ENCODE measurements at regions not wholly inside any gene's neighbourhood (a gene's known extent, or its start where the extent isn't known, plus 50 kb on each side); places are given as distances from the start of the nearest gene placed in this dataset.

- Histone ChIP-seq H3K27me3 (ENCODE audit: control insufficient read depth in 1 of 2, insufficient read depth in 2 of 2, low read length in 2 of 2) (peaks cover 0 to 19% of the 10 kb centered on the region in 2 experiments; a peak in 2 of 5 replicates), H3K9ac (ENCODE audit: insufficient read depth, low read depth, low read length) (no peak overlapping the region), H3K4me3 (replicated peaks in 1 of 3; ENCODE audit: insufficient read depth in 1 of 3, low read depth in 2 of 3, low read length in 3 of 3) (no peak overlapping the region), H3K36me3 (replicated peaks in 1 of 2; ENCODE audit: control insufficient read depth in 1 of 2, insufficient read depth in 2 of 2, low read length in 2 of 2) (no peaks in the 10 kb centered on the region), H3K4me1 (ENCODE audit: insufficient read depth, low read length) (no peaks in the 10 kb centered on the region), H3K4me2 (ENCODE audit: low read depth, low read length) (no peak overlapping the region), H4K20me1 (ENCODE audit: insufficient read depth, low read length) (no peaks in the 10 kb centered on the region), H3K79me2 (ENCODE audit: insufficient read depth, low read length) (no peaks in the 10 kb centered on the region), H3K27ac (ENCODE audit: extremely low read length, insufficient read depth, low read length) (no peak overlapping the region), H3K9me3 (ENCODE audit: low read length) (no peaks in the 10 kb centered on the region), H2AFZ (ENCODE audit: low read length) (no peak overlapping the region)
- POLR2A ChIA-PET, result no interaction called here
- TF ChIP-seq FOSL1 (CRISPR knock-in tag; IDR thresholded peaks at IDR 0.05; ENCODE audit: borderline replicate concordance) (no peak), ZNF563 (CRISPR knock-in tag; IDR thresholded peaks at IDR 0.05) (no peak), GLI4 (CRISPR knock-in tag; IDR thresholded peaks at IDR 0.05; ENCODE audit: borderline replicate concordance) (no peak), RBM22 (optimal IDR thresholded peaks at IDR 0.05; ENCODE audit: low read length) (no peak), ZMYM4 (CRISPR knock-in tag; IDR thresholded peaks at IDR 0.05) (no peak), ZNF713 (CRISPR knock-in tag; IDR thresholded peaks at IDR 0.05) (no peak), IKZF1 (IDR thresholded peaks at IDR 0.05) (no peak), ZNF121 (CRISPR knock-in tag; IDR thresholded peaks at IDR 0.05) (no peak), ZNF12 (CRISPR knock-in tag; IDR thresholded peaks at IDR 0.05) (no peak), SMAD9 (CRISPR knock-in tag; IDR thresholded peaks at IDR 0.05) (no peak), ZNF180 (CRISPR knock-in tag; IDR thresholded peaks at IDR 0.05; ENCODE audit: borderline replicate concordance, low read depth) (no peak), ZNF501 (CRISPR knock-in tag; IDR thresholded peaks at IDR 0.05) (no peak), ATAD3A (CRISPR knock-in tag; IDR thresholded peaks at IDR 0.05) (no peak)
- TF ChIP-seq, protein P1, sequence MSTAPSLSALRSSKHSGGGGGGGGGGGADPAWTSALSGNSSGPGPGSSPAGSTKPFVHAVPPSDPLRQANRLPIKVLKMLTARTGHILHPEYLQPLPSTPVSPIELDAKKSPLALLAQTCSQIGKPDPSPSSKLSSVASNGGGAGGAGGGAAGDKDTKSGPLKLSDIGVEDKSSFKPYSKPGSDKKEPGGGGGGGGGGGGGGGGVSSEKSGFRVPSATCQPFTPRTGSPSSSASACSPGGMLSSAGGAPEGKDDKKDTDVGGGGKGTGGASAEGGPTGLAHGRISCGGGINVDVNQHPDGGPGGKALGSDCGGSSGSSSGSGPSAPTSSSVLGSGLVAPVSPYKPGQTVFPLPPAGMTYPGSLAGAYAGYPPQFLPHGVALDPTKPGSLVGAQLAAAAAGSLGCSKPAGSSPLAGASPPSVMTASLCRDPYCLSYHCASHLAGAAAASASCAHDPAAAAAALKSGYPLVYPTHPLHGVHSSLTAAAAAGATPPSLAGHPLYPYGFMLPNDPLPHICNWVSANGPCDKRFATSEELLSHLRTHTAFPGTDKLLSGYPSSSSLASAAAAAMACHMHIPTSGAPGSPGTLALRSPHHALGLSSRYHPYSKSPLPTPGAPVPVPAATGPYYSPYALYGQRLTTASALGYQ (CRISPR knock-in tag; IDR thresholded peaks at IDR 0.05), result no peak
- CTCF ChIA-PET (ENCODE audit: low intra/inter-chr PET ratio, low total read pairs), result no interaction called here
- WGBS (ENCODE audit: low lambda C conversion rate), result 3% methylated on average over 1 of the region's 1 CpG
- ATAC-seq (no peak), DNase-seq (ENCODE audit: low spot score) (no peak), FAIRE-seq (no peak)
- BruUV-seq (replicated peaks), result no TSS peak
- in situ Hi-C loops (cut with HindIII; ENCODE audit: extremely low pct_ligation_motif_present, low pct_unique_long_range_greater_than_20kb) (no loop called here), intact Hi-C loops (cut with micrococcal nuclease; ENCODE audit: unreplicated experiment) (no loop called here)
Observed at GRCh38 chr7:106418094-106418493, 133.3 kb upstream of the NAMPT start.

Data from HepG2 (cell line).